Prostate gland (tissue), 2 donors: ENCODE measurements at regions not wholly inside any gene's neighbourhood (a gene's known extent, or its start where the extent isn't known, plus 50 kb on each side); places are given as distances from the start of the nearest gene placed in this dataset.

Experiments
- DNase-seq: peaks from one replicate; pipeline ENCODE4 v3.0.0-alpha.2; 2019; ENCODE audit warnings: low spot score
- H3K27ac ChIP-seq, 2 donors: fragments of 200-600 bp; sonication (generic); 2 replicates each; pipeline ENCODE4 v1.5.1; 2017 to 2019
- H3K27me3 ChIP-seq: fragments of 200-600 bp; sonication (generic); replicated peaks from 2 replicates; pipeline ENCODE4 v1.5.1; 2019; ENCODE audit not compliant: insufficient read depth
- H3K36me3 ChIP-seq, 2 donors: fragments of 200-600 bp; sonication (generic); 1 replicate in 1 of 2; 2 replicates in 1 of 2; pipeline versions ENCODE4 v1.5.1 to v1.8.1; 2017 to 2019
- H3K4me1 ChIP-seq: fragments of 200-600 bp; sonication (generic); replicated peaks from 2 replicates; pipeline ENCODE4 v1.5.1; 2019
- H3K4me3 ChIP-seq, 2 donors: fragments of 200-600 bp; sonication (generic); 2 replicates each; pipeline ENCODE4 v1.5.1; 2017 to 2019
- H3K9me3 ChIP-seq: fragments of 200-600 bp; sonication (generic); 2 replicates; pipeline ENCODE4 v1.5.1; 2017
- POLR2A ChIP-seq: fragments of 450-650 bp; IDR thresholded peaks from one replicate; pipeline ENCODE4 v1.6.1; 2016; ENCODE audit warnings: antibody characterized with exemption, mild to moderate bottlenecking
- POLR2AphosphoS5 ChIP-seq: sonication (generic); formaldehyde crosslinking; IDR thresholded peaks from one replicate; pipeline ENCODE4 v1.6.1; 2017; ENCODE audit warnings: antibody characterized with exemption
- WGBS: methylation state at CpG from one replicate; pipeline ENCODE4 v1.1.5; 2018; 5-methylcytosine and 5-hydroxymethylcytosine counted together
- intact Hi-C: fragments of 100-400 bp; cut with DNase I; formaldehyde crosslinking; loops from one replicate; pipeline ENCODE4 v1.14.2; 2022
- TF ChIP-seq, protein P1 (sequence below), 4 experiments: fragments of 200-600 bp in 2 of 4; fragments of 450-650 bp in 2 of 4; sonication (generic) in 2 of 4; IDR thresholded peaks; 1 replicate in 3 of 4; 2 replicates in 1 of 4; pipeline ENCODE4 v1.5.1; 2016 to 2019; ENCODE audit warnings: antibody characterized with exemption in 4 of 4, mild to moderate bottlenecking in 2 of 4, moderate library complexity in 2 of 4

DNA sequence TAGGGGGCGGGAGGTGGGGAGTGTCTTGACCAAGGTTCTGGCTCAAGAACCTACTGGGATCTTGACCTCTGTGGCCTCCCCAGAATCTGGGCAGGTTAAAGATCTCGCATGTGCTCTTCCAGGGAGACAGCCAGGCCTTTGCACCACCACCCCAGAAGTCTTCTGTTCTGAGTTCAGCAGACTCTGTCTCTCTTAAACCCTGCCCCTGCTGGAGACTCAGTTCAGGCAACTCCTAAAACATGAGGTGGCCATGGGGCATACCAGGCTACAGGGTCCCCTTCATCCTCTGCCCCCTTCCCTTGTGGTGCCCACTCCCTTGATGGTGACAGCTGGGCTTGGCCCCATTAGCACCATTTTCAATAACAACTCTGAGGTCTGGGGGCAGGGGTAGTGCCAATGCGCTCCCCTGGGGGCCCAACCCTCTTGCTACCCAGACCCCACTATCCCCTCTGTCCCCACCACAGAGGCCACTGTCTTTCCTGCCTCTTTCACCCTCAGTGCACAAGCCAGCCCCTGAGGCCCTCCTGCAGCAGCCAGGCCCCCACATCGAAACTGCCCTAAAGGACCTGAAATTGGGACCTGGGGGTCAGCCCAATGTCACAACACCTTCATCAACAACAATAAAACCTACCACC lies 132.7 kb upstream of the RUNX3 start:
- H3K27ac ChIP-seq = no peak overlapping the region
- no peaks in the 10 kb centered on the region for H3K27me3 ChIP-seq
- no peak for DNase-seq
- TF ChIP-seq, protein P1, sequence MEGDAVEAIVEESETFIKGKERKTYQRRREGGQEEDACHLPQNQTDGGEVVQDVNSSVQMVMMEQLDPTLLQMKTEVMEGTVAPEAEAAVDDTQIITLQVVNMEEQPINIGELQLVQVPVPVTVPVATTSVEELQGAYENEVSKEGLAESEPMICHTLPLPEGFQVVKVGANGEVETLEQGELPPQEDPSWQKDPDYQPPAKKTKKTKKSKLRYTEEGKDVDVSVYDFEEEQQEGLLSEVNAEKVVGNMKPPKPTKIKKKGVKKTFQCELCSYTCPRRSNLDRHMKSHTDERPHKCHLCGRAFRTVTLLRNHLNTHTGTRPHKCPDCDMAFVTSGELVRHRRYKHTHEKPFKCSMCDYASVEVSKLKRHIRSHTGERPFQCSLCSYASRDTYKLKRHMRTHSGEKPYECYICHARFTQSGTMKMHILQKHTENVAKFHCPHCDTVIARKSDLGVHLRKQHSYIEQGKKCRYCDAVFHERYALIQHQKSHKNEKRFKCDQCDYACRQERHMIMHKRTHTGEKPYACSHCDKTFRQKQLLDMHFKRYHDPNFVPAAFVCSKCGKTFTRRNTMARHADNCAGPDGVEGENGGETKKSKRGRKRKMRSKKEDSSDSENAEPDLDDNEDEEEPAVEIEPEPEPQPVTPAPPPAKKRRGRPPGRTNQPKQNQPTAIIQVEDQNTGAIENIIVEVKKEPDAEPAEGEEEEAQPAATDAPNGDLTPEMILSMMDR (IDR thresholded peaks at IDR 0.05) = no peak
- no peak for TF ChIP-seq POLR2A
- TF ChIP-seq POLR2AphosphoS5 = no peak
- no peaks in the 10 kb centered on the region for H3K36me3 ChIP-seq
- H3K4me1 ChIP-seq = no peaks in the 10 kb centered on the region
- H3K9me3 ChIP-seq = no peaks in the 10 kb centered on the region
- intact Hi-C loops = no loop called here
- no peak overlapping the region for H3K4me3 ChIP-seq
- 96% methylated on average over 4 of the region's 4 CpGs for WGBS

DNA sequence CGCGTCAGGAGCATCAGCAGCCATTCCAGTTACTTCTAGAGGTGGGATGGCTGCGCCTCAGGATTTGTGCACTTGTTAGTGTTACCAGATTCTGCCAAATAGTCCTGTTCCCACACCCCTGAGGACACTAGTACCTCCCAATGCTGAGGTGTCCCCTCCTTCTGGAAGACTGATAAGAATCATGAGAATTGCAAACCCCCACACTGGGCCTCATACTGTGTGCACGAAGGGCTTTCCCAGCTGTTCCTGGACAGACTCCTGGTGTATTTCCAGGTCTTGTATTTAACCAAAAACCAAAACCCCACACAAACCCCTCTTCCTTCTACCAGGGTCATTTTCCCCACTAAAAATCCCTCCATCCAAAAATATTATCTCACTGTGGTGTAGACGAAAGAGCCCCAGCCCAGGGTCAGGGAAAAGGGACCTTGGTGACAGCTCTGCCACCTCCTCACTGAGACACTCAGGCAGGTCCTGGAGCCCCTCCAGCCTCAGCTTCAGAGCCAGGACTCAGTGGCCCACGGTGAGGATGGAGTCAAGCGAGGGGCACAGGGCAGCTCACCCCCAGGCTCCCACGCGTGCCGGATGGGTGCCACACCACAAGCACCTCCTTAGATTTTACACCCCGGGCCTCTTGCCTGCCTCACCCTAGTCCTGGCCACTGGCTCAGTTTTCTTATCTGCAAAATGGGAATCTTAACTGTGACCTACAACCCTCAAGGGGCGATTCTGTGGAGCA lies 131.4 kb upstream of the RUNX3 start:
- H3K4me1 ChIP-seq = no peaks in the 10 kb centered on the region
- no peaks in the 10 kb centered on the region for H3K36me3 ChIP-seq
- TF ChIP-seq POLR2A (no peak), POLR2AphosphoS5 (no peak)
- TF ChIP-seq, protein P1 (IDR thresholded peaks at IDR 0.05) = no peak
- no peak for DNase-seq
- no peaks in the 10 kb centered on the region for H3K27me3 ChIP-seq
- WGBS = 78% methylated on average over 12 of the region's 12 CpGs
- no peak overlapping the region for H3K27ac ChIP-seq
- intact Hi-C loops = no loop called here
- no peak overlapping the region for H3K4me3 ChIP-seq
- no peaks in the 10 kb centered on the region for H3K9me3 ChIP-seq

DNA sequence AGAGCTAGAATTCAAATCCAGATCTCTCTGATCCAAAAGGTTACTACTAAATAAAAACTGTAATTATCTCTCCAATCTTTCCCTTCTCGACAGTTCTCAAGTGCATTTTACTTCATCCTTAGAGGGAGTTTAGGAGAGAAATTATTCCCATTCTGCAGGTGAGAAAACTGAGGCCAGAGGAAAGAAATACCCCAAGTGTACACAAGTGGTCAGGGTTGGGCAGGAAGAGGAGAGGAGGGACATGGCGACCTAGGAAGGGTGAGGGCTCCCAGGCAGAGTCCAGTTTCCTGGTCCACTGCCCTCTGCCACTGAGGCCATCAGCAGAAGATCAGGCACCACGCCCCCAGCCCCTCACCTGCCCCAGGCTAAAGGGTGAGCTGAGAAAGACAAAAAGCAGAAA lies 127.1 kb upstream of the RUNX3 start:
- no peaks in the 10 kb centered on the region for H3K9me3 ChIP-seq
- H3K36me3 ChIP-seq = no peaks in the 10 kb centered on the region
- H3K4me1 ChIP-seq = no peaks in the 10 kb centered on the region
- TF ChIP-seq POLR2A (no peak), POLR2AphosphoS5 (no peak)
- TF ChIP-seq, protein P1 (IDR thresholded peaks at IDR 0.05) = no peak
- intact Hi-C loops = no loop called here
- 86% methylated on average over 3 of the region's 3 CpGs for WGBS
- DNase-seq = no peak
- H3K27ac ChIP-seq = no peak overlapping the region
- no peaks in the 10 kb centered on the region for H3K27me3 ChIP-seq
- no peak overlapping the region for H3K4me3 ChIP-seq

DNA sequence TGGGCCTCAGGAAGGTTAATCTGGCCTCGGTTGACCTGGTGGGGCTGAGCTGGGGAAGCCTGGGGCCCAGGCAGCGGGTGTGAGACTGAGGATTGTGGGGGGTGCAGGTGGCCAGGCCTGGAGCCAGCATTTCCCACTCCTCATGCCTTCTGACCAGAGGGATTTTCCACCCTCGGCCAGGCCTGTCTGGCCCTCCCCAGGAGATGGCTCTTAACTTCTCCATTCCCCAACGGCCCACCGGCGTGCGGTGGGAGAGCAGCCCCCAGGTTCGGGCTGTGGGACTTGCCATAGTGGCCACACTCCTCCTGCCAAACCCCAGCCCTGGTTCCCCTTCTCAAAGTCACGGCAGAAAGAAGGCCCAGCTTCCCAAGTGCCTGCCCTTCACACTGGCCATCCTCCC lies 126.5 kb upstream of the RUNX3 start:
- intact Hi-C loops = no loop called here
- Histone ChIP-seq H3K9me3 (no peaks in the 10 kb centered on the region), H3K27ac (no peak overlapping the region), H3K4me3 (no peak overlapping the region), H3K36me3 (no peaks in the 10 kb centered on the region), H3K4me1 (no peaks in the 10 kb centered on the region), H3K27me3 (no peaks in the 10 kb centered on the region)
- WGBS = 95% methylated on average over 9 of the region's 9 CpGs
- TF ChIP-seq POLR2A (no peak), POLR2AphosphoS5 (no peak)
- TF ChIP-seq, protein P1 (IDR thresholded peaks at IDR 0.05) = no peak
- DNase-seq = no peak

DNA sequence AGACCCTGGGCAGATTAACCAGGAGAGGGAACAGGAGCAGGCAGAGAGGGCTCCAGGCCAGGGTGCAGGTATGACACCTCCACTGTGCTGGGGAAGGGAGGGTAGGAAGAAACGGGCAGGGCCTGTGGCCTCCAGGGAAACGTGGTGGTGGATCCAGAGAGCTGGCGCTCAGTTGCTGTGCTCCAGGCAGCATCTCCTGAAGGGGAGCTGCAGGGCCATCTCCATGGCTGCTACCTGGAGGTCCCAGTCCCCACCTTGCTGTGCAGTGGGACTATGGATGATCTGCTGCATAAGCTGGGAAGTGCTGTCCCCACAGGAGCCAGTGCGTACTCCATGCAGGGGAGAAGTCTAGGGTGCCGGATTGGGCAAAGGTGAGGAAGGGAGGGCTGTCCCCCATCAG lies 125.9 kb upstream of the RUNX3 start:
- H3K4me1 ChIP-seq = no peaks in the 10 kb centered on the region
- intact Hi-C loops = no loop called here
- H3K4me3 ChIP-seq = no peak overlapping the region
- H3K27me3 ChIP-seq = no peaks in the 10 kb centered on the region
- H3K36me3 ChIP-seq = no peaks in the 10 kb centered on the region
- no peak overlapping the region for H3K27ac ChIP-seq
- TF ChIP-seq POLR2AphosphoS5 = no peak
- no peaks in the 10 kb centered on the region for H3K9me3 ChIP-seq
- no peak for DNase-seq
- 62% methylated on average over 5 of the region's 5 CpGs for whole genome bisulfite sequencing
